PC-3 (cell line): ENCODE measurements at regions not wholly inside any gene's neighbourhood (a gene's known extent, or its start where the extent isn't known, plus 50 kb on each side); places are given as distances from the start of the nearest gene placed in this dataset.

Experiments
- CTCF ChIP-seq: fragments of 300-600 bp; sonication (generic); conservative IDR thresholded peaks from 2 replicates; pipeline ENCODE4 v1.5.1; 2017; ENCODE audit warnings: antibody characterized with exemption, low read depth, mild to moderate bottlenecking, low read length
- EZH2 ChIP-seq: fragments of 300-600 bp; sonication (generic); IDR thresholded peaks from one replicate; pipeline ENCODE4 v1.6.1; 2017; ENCODE audit warnings: antibody characterized with exemption, mild to moderate bottlenecking, low read length; ENCODE audit not compliant: unreplicated experiment

GRCh38 chr6:94494500-94494899 lies 1075.1 kb upstream of the EPHA7 start:
- TF ChIP-seq CTCF (no peak), EZH2 (no peak)
